Erythroblast (primary cell): ENCODE measurements at regions not wholly inside any gene's neighbourhood (a gene's known extent, or its start where the extent isn't known, plus 50 kb on each side); places are given as distances from the start of the nearest gene placed in this dataset.
A peak's percentile ranks its signal among the peaks of the same experiment; 100 is the strongest.
"Not testable (repeated sequence)": the region's sequence is repeated elsewhere in the genome, so short reads cannot be mapped to it uniquely, and the experiment has no call there.

Experiments used
- DNase-seq, 2 experiments: peaks; one replicate each; lab custom pipeline; 2025; lab: John Stamatoyannopoulos, UW
- GATA1 ChIP-seq: IDR thresholded peaks from 2 replicates; pipeline ENCODE4 v1.6.1; 2011; ENCODE audit warnings: low read depth, mild to moderate bottlenecking, control low read depth, low read length, moderate library complexity
- POLR2A ChIP-seq: IDR thresholded peaks from 2 replicates; pipeline ENCODE4 v1.6.1; 2011; ENCODE audit warnings: mild to moderate bottlenecking, low read length

DNA sequence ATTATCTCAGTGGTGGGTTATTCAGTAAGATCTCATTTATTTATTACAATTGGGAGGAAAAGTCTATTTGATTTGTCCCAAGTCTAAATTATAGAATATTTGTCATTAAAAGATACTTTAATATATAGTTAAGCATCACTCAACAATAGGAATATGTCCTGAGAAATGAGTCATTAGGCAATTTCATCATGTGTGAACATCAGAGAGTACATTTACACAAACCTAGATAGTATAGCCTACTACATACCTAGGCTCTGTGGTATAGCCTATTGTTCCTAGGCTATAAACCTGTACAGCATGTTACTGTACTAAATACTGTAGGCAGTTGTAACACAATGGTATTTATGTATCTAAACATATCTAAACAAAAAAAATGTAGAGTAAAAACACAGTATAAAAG lies 135.0 kb upstream of the RASA1 start:
- TF ChIP-seq GATA1 (no peak), POLR2A (no peak)
- no peak for DNase-seq

DNA sequence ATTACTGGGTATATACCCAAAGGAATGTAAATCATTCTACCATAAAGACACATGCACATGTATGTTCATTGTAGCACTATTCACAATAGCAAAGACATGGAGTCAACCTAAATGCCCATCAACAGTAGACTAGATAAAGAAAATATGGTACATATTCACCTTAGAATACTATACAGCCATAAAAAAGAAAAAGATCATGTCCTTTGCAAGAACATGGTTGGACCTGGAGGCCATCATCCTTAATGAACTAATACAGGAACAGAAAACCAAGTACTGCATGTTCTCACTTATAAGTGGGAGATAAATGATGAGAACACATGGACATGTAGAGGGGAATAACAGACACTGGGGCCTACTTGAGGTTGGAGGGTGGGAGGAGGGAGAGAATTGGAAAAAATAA lies 133.2 kb upstream of the RASA1 start:
- not testable (repeated sequence) for DNase-seq

DNA sequence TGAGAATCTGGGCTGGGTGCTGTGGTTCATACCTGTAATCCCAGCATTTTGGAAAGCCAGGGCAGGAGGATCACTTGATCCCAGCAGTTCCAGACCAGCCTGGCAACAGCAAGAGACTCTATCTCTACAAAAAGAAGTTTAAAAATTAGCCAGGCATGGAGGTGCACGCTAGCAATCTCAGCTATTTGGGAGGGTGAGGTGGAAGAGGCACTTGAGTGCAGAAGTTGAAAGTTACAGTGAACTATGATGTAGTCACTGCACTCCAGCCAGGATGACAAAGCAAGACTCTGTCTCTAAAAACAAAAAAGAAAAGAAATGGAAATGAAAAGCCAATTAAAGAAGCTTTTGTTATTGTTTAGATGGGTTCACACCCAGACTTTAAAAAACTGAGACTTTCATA lies 131.6 kb upstream of the RASA1 start:
- DNase-seq: no peak
- no peak for TF ChIP-seq POLR2A
- no peak for TF ChIP-seq GATA1

DNA sequence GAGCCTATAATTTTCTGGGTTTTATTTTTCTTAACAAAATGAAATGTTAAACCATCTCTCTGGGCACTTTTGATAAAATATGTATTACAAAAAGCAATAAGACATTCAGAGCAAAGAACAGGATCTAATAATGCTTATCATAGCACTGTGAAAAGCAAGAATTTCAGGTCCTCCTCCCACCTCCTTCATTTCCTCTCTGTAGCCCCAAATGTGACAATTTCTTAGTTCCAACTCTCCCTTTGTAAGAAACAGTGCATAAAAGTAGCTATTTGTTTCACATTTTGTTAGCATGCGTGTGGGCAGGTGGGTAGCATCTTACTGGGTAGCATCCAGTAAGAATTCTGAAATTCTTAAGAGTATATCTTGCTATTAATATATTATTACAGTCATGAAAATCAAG lies 130.9 kb upstream of the RASA1 start:
- TF ChIP-seq GATA1: no peak
- no peak for TF ChIP-seq POLR2A
- DNase-seq: no peak

DNA sequence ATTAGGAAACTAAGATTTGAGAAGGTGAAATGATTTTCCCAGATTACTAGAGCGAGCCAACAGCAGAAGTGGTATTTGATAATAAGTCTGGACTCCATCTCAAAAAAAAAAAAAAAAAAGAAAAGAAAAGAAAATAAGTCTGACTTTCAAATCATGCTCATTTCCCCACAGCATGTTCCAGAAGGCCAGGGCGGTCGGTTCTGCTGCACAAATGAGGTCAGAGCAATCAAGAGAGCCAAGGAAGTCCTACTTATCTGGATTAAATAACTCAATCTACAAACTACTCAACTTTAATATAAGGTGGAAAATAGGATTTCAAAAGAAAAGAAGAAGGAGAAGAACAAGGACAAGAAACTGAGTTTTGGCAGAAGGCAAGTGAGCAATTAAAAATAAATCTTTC lies 130.4 kb upstream of the RASA1 start:
- no peak for DNase-seq
- TF ChIP-seq POLR2A (no peak), GATA1 (no peak)

DNA sequence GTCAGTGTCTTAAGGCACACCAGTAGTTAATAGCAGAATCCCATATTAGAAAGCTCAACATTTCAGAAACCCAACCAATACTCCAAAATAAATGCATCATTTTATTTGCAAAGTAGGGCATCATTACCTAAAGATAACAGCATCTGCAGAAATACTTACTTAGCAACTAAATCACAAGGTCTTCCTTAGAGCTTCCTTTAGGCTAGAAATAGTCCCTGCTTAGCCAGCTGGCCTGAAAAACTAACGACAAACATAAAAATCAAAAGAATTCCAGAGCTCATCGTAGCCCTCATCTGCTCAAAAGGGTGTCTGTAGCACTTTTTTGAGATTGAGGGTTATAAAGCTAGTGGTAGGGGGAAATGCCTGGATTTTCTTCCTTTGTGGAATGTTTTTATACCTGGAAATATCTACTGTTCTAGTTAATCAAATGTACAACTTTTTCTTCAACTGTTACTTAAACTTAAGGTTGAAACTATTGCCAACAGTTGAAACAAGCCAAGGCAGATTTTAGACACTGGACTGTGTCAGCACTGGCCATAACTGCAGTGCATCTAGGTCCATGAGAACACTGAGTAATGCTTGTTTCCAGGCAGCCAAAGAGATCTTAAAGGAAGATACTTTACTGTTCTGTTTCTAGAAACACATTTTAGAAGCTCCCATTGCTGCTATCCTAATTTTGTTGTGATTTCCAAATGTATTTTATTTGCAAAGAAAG lies 129.4 kb upstream of the RASA1 start:
- TF ChIP-seq GATA1 (no peak), POLR2A (no peak)
- DNase-seq: no peak

DNA sequence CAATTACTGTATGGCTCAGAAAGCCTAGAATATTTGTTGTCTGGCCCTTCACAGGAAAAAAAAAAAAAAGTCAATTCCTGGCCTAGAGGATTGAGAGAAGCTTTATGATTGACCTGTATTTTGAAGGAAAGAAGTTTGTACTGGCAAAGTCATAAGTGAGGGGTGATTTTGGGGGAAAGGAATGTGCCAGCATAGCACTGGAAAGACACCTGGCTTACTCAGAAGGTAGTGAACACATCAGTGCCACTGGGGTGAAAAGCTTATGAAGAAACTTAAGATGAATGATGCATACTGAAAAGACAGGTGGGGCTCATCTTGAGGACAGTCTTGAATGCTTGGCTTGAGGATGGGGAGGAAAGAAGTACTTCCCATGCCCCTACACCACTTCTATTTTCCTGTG lies 127.9 kb upstream of the RASA1 start:
- no peak for TF ChIP-seq GATA1
- TF ChIP-seq POLR2A: no peak

DNA sequence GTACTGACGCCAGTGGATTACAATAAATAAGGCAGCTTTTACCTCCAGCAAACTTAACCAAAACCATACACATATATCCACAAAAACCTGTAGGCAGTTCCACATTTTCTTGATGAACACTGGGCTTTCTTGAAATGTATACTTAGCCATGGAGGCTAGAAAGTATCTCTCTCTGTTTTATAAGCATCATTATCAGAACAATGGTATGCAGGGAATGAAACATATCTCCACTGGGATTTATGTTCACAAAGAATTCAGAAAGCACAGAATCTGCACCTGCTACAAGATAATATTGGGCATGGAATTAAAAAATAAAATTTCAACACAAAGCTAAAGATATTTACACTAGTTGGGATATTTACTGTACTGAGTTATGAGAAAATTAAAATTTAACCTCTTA lies 126.1 kb upstream of the RASA1 start:
- DNase-seq: no peak
- TF ChIP-seq GATA1 (no peak), POLR2A (no peak)

More for the DNA sequence above, 127.9 kb upstream of the RASA1 start:
- no peak for DNase-seq

DNA sequence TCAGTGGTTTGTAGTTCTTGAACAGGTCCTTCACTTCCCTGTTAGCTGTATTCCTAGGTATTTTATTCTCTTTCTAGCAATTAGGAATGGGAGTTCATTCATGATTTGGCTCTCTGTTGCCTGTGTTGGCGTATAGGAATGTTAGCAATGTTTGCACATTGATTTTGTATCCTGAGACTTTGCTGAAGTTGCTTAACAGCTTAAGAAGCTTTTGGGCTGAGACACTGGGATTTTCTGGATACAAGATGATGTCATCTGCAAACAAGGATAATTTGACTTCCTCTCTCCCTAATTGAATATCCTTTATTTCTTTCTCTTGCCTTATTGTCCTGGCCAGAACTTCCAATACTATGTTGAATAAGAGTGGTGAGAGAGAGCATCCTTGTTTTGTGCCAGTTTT lies 121.8 kb upstream of the RASA1 start:
- DNase-seq: not testable (repeated sequence)

DNA sequence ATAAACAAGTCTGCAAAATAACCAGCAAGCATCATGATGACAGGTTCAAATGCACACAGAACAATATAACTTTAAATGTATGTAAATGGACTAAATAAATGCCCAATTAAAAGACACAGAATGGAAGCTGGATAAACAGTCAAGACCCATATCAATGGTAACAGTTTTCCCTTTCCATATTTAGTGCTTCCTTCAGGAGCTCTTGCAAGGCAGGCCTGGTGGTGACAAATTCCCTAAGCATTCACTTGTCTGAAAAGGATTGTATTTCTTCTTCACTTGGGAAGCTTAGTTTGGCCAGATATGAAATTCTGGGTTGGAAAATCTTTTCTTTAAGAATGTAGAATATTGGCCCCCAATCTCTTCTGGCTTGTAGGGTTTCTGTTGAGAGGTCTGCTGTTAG lies 120.2 kb upstream of the RASA1 start:
- no peak for TF ChIP-seq POLR2A
- TF ChIP-seq GATA1: no peak
- DNase-seq: no peak

DNA sequence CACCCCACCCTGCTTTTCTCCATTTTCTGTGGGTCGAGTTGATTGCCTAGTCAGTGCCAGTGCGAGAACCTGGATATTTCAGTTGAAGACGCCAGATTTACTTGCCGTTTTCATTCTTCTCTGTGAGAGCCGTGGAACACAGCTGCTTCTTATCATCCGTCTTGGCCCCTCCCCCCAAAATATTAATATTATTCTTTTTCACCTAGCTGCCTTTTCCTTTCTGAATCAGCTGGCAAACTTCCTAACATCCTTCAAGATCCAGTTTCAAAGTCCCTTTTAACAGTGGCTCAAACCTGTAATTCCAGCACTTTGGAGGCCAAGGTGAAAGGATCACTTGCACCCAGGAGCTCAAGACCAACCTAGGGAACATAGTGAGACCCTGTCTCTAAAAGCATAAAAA lies 117.1 kb upstream of the RASA1 start:
- TF ChIP-seq GATA1 (no peak), POLR2A (no peak)
- DNase-seq: no peak

DNA sequence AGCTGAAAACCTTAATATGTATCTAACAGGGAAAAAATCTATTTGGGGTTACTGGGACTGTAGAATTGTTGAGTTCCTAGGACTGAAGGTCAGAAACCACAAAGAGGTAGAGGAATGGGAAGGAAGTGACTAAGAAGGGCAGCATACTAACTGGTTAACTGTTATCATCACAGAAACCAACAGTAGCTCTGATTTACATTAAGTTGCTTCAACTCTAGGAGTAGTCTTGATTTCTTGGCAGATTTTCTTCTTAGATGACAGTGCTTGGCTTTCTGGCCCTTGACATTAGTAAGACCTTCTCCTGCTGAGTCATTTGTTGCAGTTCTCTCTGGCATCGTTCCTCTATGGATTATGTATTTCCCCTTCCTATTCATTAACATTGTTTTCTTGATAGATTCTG lies 116.1 kb upstream of the RASA1 start:
- DNase-seq: peak; percentile 22 to 23
- TF ChIP-seq GATA1 (no peak), POLR2A (no peak)

DNA sequence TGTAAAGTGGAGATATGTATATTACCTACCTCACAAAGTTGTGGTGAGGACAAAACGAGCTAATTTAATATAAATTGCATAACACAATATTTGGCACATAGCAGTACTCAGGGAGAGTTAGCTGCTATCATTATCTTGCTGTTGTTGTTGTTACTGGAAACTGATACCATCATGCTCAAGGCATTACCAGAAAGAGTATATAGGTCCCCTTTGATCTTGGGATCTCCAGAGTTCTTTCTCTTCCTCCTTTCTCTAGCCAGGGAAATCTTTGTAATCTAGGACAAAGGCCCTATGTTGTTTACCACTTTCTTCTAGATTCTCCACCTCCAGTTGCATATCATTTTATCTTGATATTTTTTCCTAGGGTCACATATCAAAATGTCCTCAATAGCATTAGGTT lies 114.8 kb upstream of the RASA1 start:
- TF ChIP-seq GATA1: no peak
- no peak for TF ChIP-seq POLR2A
- no peak for DNase-seq

DNA sequence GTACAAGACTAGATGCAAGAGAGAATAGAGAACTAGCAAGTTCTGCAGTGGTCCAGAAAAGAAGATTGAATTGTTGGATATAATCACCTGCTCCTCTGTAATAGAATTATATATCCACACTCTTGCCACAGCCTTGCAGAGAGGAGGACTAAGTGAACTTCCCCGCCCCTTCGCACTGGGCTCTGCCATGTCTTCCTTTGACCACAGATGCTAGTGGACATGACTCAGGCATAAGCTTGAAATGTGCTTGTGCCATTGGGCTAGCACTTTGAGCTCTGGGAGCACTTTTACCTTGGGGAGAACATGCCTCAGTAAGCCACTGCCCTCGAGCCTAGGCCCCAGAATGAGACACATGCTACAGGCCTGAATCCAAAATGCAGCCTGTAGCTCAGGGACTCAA lies 113.5 kb upstream of the RASA1 start:
- DNase-seq: no peak
- TF ChIP-seq GATA1 (no peak), POLR2A (no peak)

DNA sequence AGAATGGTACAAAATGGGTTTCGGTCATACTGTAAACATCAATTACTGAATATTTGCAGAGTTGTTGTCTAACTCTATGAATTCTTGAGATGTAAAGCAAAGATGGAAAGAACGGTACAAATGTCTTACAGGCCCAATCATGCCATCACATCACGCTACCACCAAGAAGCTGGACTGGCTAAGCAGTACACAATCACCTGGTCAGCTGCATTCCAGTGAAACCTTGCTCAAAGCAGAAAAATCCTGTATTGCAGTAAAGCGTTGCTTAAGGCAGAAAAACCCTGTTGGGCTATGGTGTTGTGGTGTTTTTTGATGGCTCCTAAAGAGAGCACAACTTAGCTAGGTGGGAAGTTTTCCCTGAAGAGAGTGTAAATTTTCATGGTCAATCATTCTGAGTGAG lies 112.6 kb upstream of the RASA1 start:
- TF ChIP-seq POLR2A (no peak), GATA1 (no peak)
- DNase-seq: no peak
